GM06990 (cell line): ENCODE measurements at regions not wholly inside any gene's neighbourhood (a gene's known extent, or its start where the extent isn't known, plus 50 kb on each side); places are given as distances from the start of the nearest gene placed in this dataset.

Experiments used
- DNase-seq: peaks from one replicate; pipeline ENCODE4 v3.0.0-alpha.2; 2011; ENCODE audit not compliant: insufficient read length; ENCODE audit errors: extremely low read depth
- H3K27me3 ChIP-seq: replicated peaks from 2 replicates; pipeline ENCODE4 v1.6.0; 2011; ENCODE audit warnings: low read length; ENCODE audit not compliant: control insufficient read depth, insufficient read depth
- H3K36me3 ChIP-seq: 2 replicates; pipeline ENCODE4 v1.5.1; 2011; ENCODE audit warnings: low read length; ENCODE audit not compliant: control insufficient read depth, insufficient read depth
- H3K4me3 ChIP-seq: replicated peaks from 2 replicates; pipeline ENCODE4 v1.5.1; 2011; ENCODE audit warnings: low read depth, mild to moderate bottlenecking, control low read depth, low read length
- CTCF ChIP-seq: IDR thresholded peaks from 2 replicates; pipeline ENCODE4 v1.5.1; 2011; ENCODE audit warnings: low read length, control low read depth, mild to moderate bottlenecking, inconsistent platforms; ENCODE audit not compliant: insufficient read depth, poor library complexity, severe bottlenecking

- TF ChIP-seq CTCF = no peak
- H3K4me3 ChIP-seq = no peak overlapping the region
- no peaks in the 10 kb centered on the region for H3K27me3 ChIP-seq
- no peak for DNase-seq
- no peaks in the 10 kb centered on the region for H3K36me3 ChIP-seq
Measured at GRCh38 chr11:127670374-127671119, 670.0 kb upstream of the KIRREL3 start.

GRCh38 chr11:127656116-127656836 lies 655.7 kb upstream of the KIRREL3 start:
- Histone ChIP-seq H3K36me3 (no peaks in the 10 kb centered on the region), H3K4me3 (no peak overlapping the region), H3K27me3 (no peaks in the 10 kb centered on the region)
- no peak for DNase-seq
- no peak for TF ChIP-seq CTCF

- no peak for TF ChIP-seq CTCF
- H3K27me3 ChIP-seq = no peaks in the 10 kb centered on the region
- no peak for DNase-seq
- H3K4me3 ChIP-seq = no peak overlapping the region
- H3K36me3 ChIP-seq = no peaks in the 10 kb centered on the region
Measured at GRCh38 chr11:127653076-127653475, 652.5 kb upstream of the KIRREL3 start.

GRCh38 chr11:127651888-127652221 lies 651.3 kb upstream of the KIRREL3 start:
- Histone ChIP-seq H3K27me3 (no peaks in the 10 kb centered on the region), H3K4me3 (no peak overlapping the region), H3K36me3 (no peaks in the 10 kb centered on the region)
- no peak for TF ChIP-seq CTCF
- DNase-seq = no peak

- DNase-seq = no peak
- no peaks in the 10 kb centered on the region for H3K27me3 ChIP-seq
- no peaks in the 10 kb centered on the region for H3K36me3 ChIP-seq
- no peak overlapping the region for H3K4me3 ChIP-seq
- TF ChIP-seq CTCF = no peak
Measured at GRCh38 chr11:127651175-127651887, 650.8 kb upstream of the KIRREL3 start.
